HL-60 (cell line): ENCODE measurements at regions not wholly inside any gene's neighbourhood (a gene's known extent, or its start where the extent isn't known, plus 50 kb on each side); places are given as distances from the start of the nearest gene placed in this dataset.

ENCODE experiments used
- DNase-seq, 2 experiments: peaks; one replicate each; pipeline ENCODE4 v3.0.0-alpha.2; 2010 to 2020; ENCODE audit warnings: low read depth in 1 of 2, low spot score in 1 of 2
- H3K27ac ChIP-seq: fragments of 250-450 bp; sonication (Bioruptor Pico); replicated peaks from 2 replicates; pipeline ENCODE4 v1.5.1; 2020; ENCODE audit warnings: mild to moderate bottlenecking, moderate library complexity
- H3K27me3 ChIP-seq: fragments of 250-450 bp; sonication (Bioruptor Pico); 2 replicates; pipeline ENCODE4 v1.5.1; 2021; ENCODE audit warnings: mild to moderate bottlenecking, moderate library complexity; ENCODE audit not compliant: insufficient read depth, poor library complexity, severe bottlenecking
- H3K4me3 ChIP-seq: replicated peaks from 2 replicates; pipeline ENCODE4 v1.5.1; 2011; ENCODE audit warnings: mild to moderate bottlenecking, control low read depth, low read length; ENCODE audit not compliant: insufficient read depth
- GABPA ChIP-seq: IDR thresholded peaks from 2 replicates; pipeline ENCODE4 v1.6.1; 2012; ENCODE audit warnings: low read depth
- POLR2AphosphoS5 ChIP-seq: IDR thresholded peaks from 2 replicates; pipeline ENCODE4 v1.6.1; 2012; ENCODE audit warnings: low read depth
- SPI1 ChIP-seq: IDR thresholded peaks from 2 replicates; pipeline ENCODE4 v1.6.1; 2012; ENCODE audit warnings: low read depth, mild to moderate bottlenecking, borderline replicate concordance
- TF ChIP-seq, protein P1 (sequence below): IDR thresholded peaks from 2 replicates; pipeline ENCODE4 v1.6.1; 2012; ENCODE audit warnings: low read depth; ENCODE audit not compliant: insufficient replicate concordance
- TF ChIP-seq, protein P2 (sequence below): IDR thresholded peaks from one replicate; pipeline ENCODE4 v1.5.1; 2011; ENCODE audit warnings: low read length, control low read depth, inconsistent platforms; ENCODE audit not compliant: insufficient read depth

DNA sequence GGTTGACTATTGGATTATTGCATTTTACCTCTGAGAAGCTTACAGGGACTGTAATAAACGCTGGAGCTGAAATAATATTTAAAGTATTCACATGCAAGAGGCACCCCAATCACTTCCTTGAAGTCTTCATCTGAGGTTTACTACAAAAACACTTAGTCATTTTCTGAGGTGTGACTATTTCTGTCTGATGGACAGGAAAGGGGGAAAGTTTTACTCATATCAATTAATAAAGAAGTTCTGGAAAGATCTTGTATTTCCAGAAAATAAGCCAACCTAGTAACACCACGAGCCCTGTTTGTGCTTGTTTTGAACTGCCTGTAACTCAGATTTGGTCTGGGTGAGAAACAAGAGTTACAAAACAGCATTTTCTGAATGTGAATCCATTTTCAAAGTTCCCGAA lies 63.9 kb upstream of the PRKCQ start:
- Histone ChIP-seq H3K4me3 (no peak overlapping the region), H3K27me3 (no peaks in the 10 kb centered on the region), H3K27ac (no peak overlapping the region)
- no peak for DNase-seq
- TF ChIP-seq, protein P1, sequence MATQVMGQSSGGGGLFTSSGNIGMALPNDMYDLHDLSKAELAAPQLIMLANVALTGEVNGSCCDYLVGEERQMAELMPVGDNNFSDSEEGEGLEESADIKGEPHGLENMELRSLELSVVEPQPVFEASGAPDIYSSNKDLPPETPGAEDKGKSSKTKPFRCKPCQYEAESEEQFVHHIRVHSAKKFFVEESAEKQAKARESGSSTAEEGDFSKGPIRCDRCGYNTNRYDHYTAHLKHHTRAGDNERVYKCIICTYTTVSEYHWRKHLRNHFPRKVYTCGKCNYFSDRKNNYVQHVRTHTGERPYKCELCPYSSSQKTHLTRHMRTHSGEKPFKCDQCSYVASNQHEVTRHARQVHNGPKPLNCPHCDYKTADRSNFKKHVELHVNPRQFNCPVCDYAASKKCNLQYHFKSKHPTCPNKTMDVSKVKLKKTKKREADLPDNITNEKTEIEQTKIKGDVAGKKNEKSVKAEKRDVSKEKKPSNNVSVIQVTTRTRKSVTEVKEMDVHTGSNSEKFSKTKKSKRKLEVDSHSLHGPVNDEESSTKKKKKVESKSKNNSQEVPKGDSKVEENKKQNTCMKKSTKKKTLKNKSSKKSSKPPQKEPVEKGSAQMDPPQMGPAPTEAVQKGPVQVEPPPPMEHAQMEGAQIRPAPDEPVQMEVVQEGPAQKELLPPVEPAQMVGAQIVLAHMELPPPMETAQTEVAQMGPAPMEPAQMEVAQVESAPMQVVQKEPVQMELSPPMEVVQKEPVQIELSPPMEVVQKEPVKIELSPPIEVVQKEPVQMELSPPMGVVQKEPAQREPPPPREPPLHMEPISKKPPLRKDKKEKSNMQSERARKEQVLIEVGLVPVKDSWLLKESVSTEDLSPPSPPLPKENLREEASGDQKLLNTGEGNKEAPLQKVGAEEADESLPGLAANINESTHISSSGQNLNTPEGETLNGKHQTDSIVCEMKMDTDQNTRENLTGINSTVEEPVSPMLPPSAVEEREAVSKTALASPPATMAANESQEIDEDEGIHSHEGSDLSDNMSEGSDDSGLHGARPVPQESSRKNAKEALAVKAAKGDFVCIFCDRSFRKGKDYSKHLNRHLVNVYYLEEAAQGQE, result no peak
- TF ChIP-seq GABPA (no peak), POLR2AphosphoS5 (no peak), SPI1 (no peak)
- TF ChIP-seq, protein P2, sequence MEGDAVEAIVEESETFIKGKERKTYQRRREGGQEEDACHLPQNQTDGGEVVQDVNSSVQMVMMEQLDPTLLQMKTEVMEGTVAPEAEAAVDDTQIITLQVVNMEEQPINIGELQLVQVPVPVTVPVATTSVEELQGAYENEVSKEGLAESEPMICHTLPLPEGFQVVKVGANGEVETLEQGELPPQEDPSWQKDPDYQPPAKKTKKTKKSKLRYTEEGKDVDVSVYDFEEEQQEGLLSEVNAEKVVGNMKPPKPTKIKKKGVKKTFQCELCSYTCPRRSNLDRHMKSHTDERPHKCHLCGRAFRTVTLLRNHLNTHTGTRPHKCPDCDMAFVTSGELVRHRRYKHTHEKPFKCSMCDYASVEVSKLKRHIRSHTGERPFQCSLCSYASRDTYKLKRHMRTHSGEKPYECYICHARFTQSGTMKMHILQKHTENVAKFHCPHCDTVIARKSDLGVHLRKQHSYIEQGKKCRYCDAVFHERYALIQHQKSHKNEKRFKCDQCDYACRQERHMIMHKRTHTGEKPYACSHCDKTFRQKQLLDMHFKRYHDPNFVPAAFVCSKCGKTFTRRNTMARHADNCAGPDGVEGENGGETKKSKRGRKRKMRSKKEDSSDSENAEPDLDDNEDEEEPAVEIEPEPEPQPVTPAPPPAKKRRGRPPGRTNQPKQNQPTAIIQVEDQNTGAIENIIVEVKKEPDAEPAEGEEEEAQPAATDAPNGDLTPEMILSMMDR, result no peak

DNA sequence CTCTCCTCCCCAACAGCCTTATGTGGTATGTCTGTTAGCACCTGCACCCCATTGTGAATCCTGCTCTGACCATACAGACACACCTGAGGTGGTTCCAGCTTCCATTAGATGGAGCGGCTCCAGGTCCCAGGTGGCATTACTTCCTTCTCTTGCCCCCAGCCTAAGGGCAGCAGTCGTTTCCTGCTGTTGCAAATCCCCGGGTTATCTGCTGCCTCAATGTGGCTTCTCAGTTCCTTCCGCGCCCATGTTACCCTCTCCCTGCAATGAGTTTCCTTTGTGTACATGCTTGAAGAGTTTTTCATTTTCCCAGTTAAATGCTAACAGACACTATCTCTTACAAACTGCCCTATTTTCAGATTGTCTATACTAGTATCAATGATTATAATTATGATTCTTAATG lies 62.8 kb upstream of the PRKCQ start:
- Histone ChIP-seq H3K27me3 (no peaks in the 10 kb centered on the region), H3K4me3 (no peak overlapping the region), H3K27ac (no peak overlapping the region)
- DNase-seq, result no peak
- TF ChIP-seq POLR2AphosphoS5 (no peak), GABPA (no peak), SPI1 (no peak)
- TF ChIP-seq, protein P1, result no peak
- TF ChIP-seq, protein P2, result no peak

DNA sequence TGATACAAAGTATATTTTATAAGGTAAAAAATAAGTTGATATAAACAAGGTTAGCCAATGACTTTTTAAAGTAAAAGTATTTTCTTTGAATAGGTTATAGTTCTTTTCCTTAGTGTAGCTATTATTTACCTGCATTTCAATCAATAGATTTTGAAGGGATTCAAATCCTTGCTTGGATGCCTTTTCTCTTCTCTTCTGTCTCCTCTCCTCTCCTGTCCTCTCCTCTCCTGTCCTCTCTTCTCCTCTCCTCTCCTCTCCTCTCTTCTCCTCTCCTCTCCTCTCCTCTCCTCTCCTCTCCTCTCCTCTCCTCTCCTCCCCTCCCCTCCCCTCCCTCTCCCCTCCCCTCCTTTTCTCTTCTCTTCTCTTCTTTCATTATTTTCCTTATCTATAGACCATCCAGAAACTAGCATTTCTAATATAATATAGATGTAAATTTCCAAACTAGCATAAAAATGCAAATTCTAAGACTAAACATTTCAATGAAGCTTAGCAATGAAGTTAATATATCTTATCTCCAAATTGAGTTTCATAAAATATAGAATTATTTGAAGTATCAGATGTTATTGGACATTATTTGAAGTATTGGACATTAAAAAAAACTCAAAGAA lies 60.5 kb upstream of the PRKCQ start:
- Histone ChIP-seq H3K27ac (no peak overlapping the region), H3K4me3 (no peak overlapping the region), H3K27me3 (no peaks in the 10 kb centered on the region)
- no peak for DNase-seq
- TF ChIP-seq, protein P2, result no peak
- TF ChIP-seq, protein P1, result no peak
- TF ChIP-seq GABPA (no peak), SPI1 (no peak), POLR2AphosphoS5 (no peak)
